HEK293 (cell line): ENCODE measurements at regions not wholly inside any gene's neighbourhood (a gene's known extent, or its start where the extent isn't known, plus 50 kb on each side); places are given as distances from the start of the nearest gene placed in this dataset.

Experiments
- CTCF ChIA-PET: fragments of 350-600 bp; formaldehyde crosslinking; extraction: SDS; loops from one replicate; lab custom pipeline; 2021; ENCODE audit warnings: antibody characterized with exemption; lab: Yijun Ruan, JAX
- POLR2A ChIA-PET: fragments of 300-600 bp; formaldehyde crosslinking; extraction: SDS; loops from one replicate; lab custom pipeline; 2020; ENCODE audit warnings: antibody characterized with exemption, inconsistent platforms; lab: Yijun Ruan, JAX
- H3K27ac ChIP-seq: fragments of 200-500 bp; sonication (Bioruptor generic); 2 replicates; pipeline ENCODE4 v1.5.1; 2014; ENCODE audit warnings: low read depth, low read length, control low read depth, inconsistent platforms; ENCODE audit errors: extremely low read depth
- H3K36me3 ChIP-seq, 2 experiments: fragments of 200-500 bp in 1 of 2; sonication (Bioruptor generic) in 1 of 2; 1 replicate in 1 of 2; 2 replicates in 1 of 2; pipeline ENCODE4 v1.5.1; 2014 to 2017; ENCODE audit warnings: inconsistent platforms in 2 of 2, low read length in 2 of 2; ENCODE audit not compliant: control insufficient read depth in 2 of 2, insufficient read depth in 1 of 2
- H3K4me1 ChIP-seq: fragments of 200-500 bp; sonication (Bioruptor generic); 2 replicates; pipeline ENCODE4 v1.5.1; 2014; ENCODE audit warnings: mild to moderate bottlenecking, low read length, inconsistent platforms; ENCODE audit not compliant: control insufficient read depth, insufficient read depth
- H3K4me3 ChIP-seq: 2 replicates; pipeline ENCODE4 v1.5.1; 2011; ENCODE audit warnings: low read depth, mild to moderate bottlenecking, control low read depth, low read length, moderate library complexity
- H3K9me3 ChIP-seq: fragments of 200-500 bp; sonication (Bioruptor generic); 2 replicates; pipeline ENCODE4 v1.5.1; 2014; ENCODE audit warnings: low read depth, low read length, inconsistent platforms; ENCODE audit not compliant: control insufficient read depth, insufficient read depth
- CTCF ChIP-seq: fragments of 450-650 bp; formaldehyde crosslinking; IDR thresholded peaks from 2 replicates; pipeline ENCODE4 v1.5.1; 2016; ENCODE audit warnings: missing biosample characterization, missing genetic modification characterization
- PBX3 ChIP-seq: sonication (generic); formaldehyde crosslinking; IDR thresholded peaks from 2 replicates; pipeline ENCODE4 v1.8.1; 2022; ENCODE audit warnings: mild to moderate bottlenecking, moderate library complexity, missing genetic modification reagents
- ZBTB21 ChIP-seq: fragments of 450-650 bp; formaldehyde crosslinking; IDR thresholded peaks from 2 replicates; pipeline ENCODE4 v1.5.1; 2017; ENCODE audit warnings: missing biosample characterization, missing genetic modification characterization
- ZBTB44 ChIP-seq: fragments of 450-650 bp; IDR thresholded peaks from 2 replicates; pipeline ENCODE4 v1.5.1; 2018; ENCODE audit warnings: missing biosample characterization, mild to moderate bottlenecking, missing genetic modification characterization
- ZNF114 ChIP-seq: fragments of 450-650 bp; formaldehyde crosslinking; IDR thresholded peaks from 2 replicates; pipeline ENCODE4 v1.5.0; 2017; ENCODE audit warnings: missing biosample characterization, missing genetic modification characterization
- ZNF146 ChIP-seq: fragments of 450-650 bp; formaldehyde crosslinking; IDR thresholded peaks from 2 replicates; pipeline ENCODE4 v1.5.1; 2016; ENCODE audit warnings: missing biosample characterization, missing genetic modification characterization
- ZNF175 ChIP-seq: fragments of 450-650 bp; formaldehyde crosslinking; IDR thresholded peaks from 2 replicates; pipeline ENCODE4 v1.5.1; 2016; ENCODE audit warnings: missing biosample characterization, missing genetic modification characterization
- ZNF2 ChIP-seq: fragments of 450-650 bp; formaldehyde crosslinking; IDR thresholded peaks from 2 replicates; pipeline ENCODE4 v1.5.1; 2016; ENCODE audit warnings: missing biosample characterization, missing genetic modification characterization
- ZNF280C ChIP-seq: fragments of 450-650 bp; formaldehyde crosslinking; IDR thresholded peaks from 2 replicates; pipeline ENCODE4 v1.5.1; 2016; ENCODE audit warnings: missing biosample characterization, missing genetic modification characterization
- ZNF324 ChIP-seq: fragments of 450-650 bp; formaldehyde crosslinking; IDR thresholded peaks from 2 replicates; pipeline ENCODE4 v1.5.1; 2016; ENCODE audit warnings: missing biosample characterization, missing genetic modification characterization
- ZNF37A ChIP-seq: fragments of 450-650 bp; IDR thresholded peaks from 2 replicates; pipeline ENCODE4 v1.5.1; 2018; ENCODE audit warnings: missing biosample characterization, missing genetic modification characterization
- ZNF423 ChIP-seq: fragments of 450-650 bp; formaldehyde crosslinking; IDR thresholded peaks from 2 replicates; pipeline ENCODE4 v1.5.1; 2016; ENCODE audit warnings: missing biosample characterization, missing genetic modification characterization
- ZNF521 ChIP-seq: fragments of 450-650 bp; formaldehyde crosslinking; IDR thresholded peaks from 2 replicates; pipeline ENCODE4 v1.5.1; 2017; ENCODE audit warnings: missing biosample characterization, mild to moderate bottlenecking, missing genetic modification characterization
- ZNF580 ChIP-seq: fragments of 450-650 bp; formaldehyde crosslinking; IDR thresholded peaks from 2 replicates; pipeline ENCODE4 v1.5.1; 2016; ENCODE audit warnings: missing biosample characterization, missing genetic modification characterization
- ZNF624 ChIP-seq: fragments of 450-650 bp; formaldehyde crosslinking; IDR thresholded peaks from 2 replicates; pipeline ENCODE4 v1.5.1; 2017; ENCODE audit warnings: missing biosample characterization, missing genetic modification characterization
- ZNF626 ChIP-seq: fragments of 450-650 bp; sonication (Bioruptor Pico); formaldehyde crosslinking; IDR thresholded peaks from 2 replicates; pipeline ENCODE4 v1.5.1; 2018; ENCODE audit warnings: missing biosample characterization, missing genetic modification characterization, inconsistent platforms
- ZNF654 ChIP-seq: fragments of 450-650 bp; formaldehyde crosslinking; IDR thresholded peaks from 2 replicates; pipeline ENCODE4 v1.5.1; 2016; ENCODE audit warnings: low read depth, missing biosample characterization, missing genetic modification characterization
- ZSCAN5A ChIP-seq: fragments of 450-650 bp; formaldehyde crosslinking; IDR thresholded peaks from 2 replicates; pipeline ENCODE4 v1.5.1; 2016; ENCODE audit warnings: missing biosample characterization, missing genetic modification characterization

- Histone ChIP-seq H3K27ac (no peak overlapping the region), H3K4me3 (no peak overlapping the region), H3K9me3 (no peaks in the 10 kb centered on the region), H3K36me3 (no peaks in the 10 kb centered on the region)
- TF ChIP-seq ZBTB44 (no peak), ZNF654 (tag by site-specific recombination) (no peak), ZNF175 (tag by site-specific recombination) (no peak), ZNF280C (tag by site-specific recombination) (no peak), ZNF114 (no peak), ZNF580 (tag by site-specific recombination) (no peak), ZNF37A (tag by site-specific recombination) (no peak), ZBTB21 (no peak), ZSCAN5A (tag by site-specific recombination) (no peak), ZNF2 (tag by site-specific recombination) (no peak), PBX3 (no peak), ZNF423 (tag by site-specific recombination) (no peak), ZNF324 (tag by site-specific recombination) (no peak), ZNF146 (tag by site-specific recombination) (no peak), ZNF624 (tag by site-specific recombination) (no peak)
- TF ChIP-seq, all 188 proteins: peak for 0
- POLR2A ChIA-PET, result no interaction called here
- CTCF ChIA-PET, result interaction anchor here (0.6 to 5.2 kb wide), 5 partner anchors 11 to 46 kb away, joined by 3 to 51 read pairs (median 3); no protein-coding TSS in a partner anchor
- peaks cover 8% of the 10 kb centered on the region; the same call in 1 of the 2 replicates for H3K4me1 ChIP-seq
Observed at GRCh38 chr19:30694156-30694755, 322.1 kb downstream of the ZNF536 start.

- CTCF ChIA-PET, result interaction anchor here (0.6 to 5.2 kb wide), 5 partner anchors 10 to 1315 kb away, joined by 3 to 51 read pairs (median 3); no protein-coding TSS in a partner anchor
- H3K4me3 ChIP-seq, result no peak overlapping the region
- no peak for TF ChIP-seq ZNF626 (tag by site-specific recombination)
- no peak for TF ChIP-seq ZNF280C (tag by site-specific recombination)
- TF ChIP-seq CTCF (tag by site-specific recombination), result no peak
- TF ChIP-seq ZNF521 (tag by site-specific recombination), result no peak
Observed at GRCh38 chr19:30692879-30693503, 320.8 kb downstream of the ZNF536 start.

More at GRCh38 chr19:30692879-30693503, 320.8 kb downstream of the ZNF536 start:
- POLR2A ChIA-PET, result no interaction called here
- H3K36me3 ChIP-seq, result no peaks in the 10 kb centered on the region
- H3K9me3 ChIP-seq, result no peaks in the 10 kb centered on the region
- 0 out of 2 replicates have a peak, but pooled peaks cover 5% of the 10 kb centered on the region for H3K4me1 ChIP-seq
- H3K27ac ChIP-seq, result no peak overlapping the region
